ENCODE measurements at regions not wholly inside any gene's neighbourhood (a gene's known extent, or its start where the extent isn't known, plus 50 kb on each side); places are given as distances from the start of the nearest gene placed in this dataset.

GRCh38 chr7:92231-92674, 100.1 kb upstream of the FAM20C start:
- TF ChIP-seq ZNF423 (CRISPR knock-in tag; IDR thresholded peaks at IDR 0.05) (no peak), SP1 (CRISPR knock-in tag; conservative IDR thresholded peaks at IDR 0.05) (no peak), E2F1 (CRISPR knock-in tag; IDR thresholded peaks at IDR 0.05) (no peak)
- ChIA-PET CTCF (no interaction called here), POLR2A (no interaction called here)
- Mint-ChIP-seq H3K36me3 (peaks cover under 1% of the 10 kb centered on the region; the same call in 1 of the 2 replicates), H3K9me3 (no peaks in the 10 kb centered on the region), H3K27me3 (ENCODE audit: low read depth) (no peaks in the 10 kb centered on the region), H3K27ac (peak overlapping the region; percentile 88), H3K4me3 (no peak overlapping the region), H3K4me1 (peaks cover 83% of the 10 kb centered on the region)
- ATAC-seq (no peak), DNase-seq (ENCODE audit: low spot score) (no peak)

DNA sequence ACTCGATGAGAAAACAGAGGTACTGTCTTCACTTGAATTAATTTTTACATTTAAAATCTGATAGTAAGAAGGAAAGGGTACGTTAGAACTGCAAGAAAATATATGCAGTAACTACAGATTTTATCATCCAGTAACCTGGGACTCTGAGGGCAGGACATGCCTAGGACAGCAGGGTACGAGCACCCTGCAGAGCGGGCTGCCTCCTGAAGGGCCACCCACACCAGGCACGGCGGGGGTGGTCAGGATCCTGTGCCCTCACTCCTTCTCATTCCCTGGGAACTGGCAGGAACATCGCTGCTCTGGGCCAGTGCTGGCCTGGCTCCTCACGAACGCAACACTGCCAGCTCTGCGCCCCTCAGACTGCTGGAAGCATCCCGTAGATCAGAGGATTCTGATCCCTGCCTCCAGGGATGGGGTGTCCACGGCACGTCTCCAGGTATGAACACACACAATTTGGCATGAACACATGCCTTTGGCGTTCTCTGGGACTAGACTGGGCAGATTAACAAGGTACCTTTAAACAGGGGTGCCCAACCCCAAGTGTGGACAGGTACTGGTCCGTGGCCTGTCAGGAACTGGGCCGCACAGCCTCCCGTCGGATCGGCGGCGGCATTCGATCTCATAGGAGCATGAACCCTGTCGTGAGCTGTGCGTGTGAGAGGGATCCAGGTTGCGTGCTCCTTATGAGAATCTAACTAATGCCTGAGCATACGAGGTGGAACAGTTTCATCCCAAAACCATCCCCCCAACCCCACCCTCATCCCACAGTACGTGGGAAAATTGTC, 99.3 kb upstream of the FAM20C start:
- Mint-ChIP-seq H3K4me1 (peaks cover 91% of the 10 kb centered on the region), H3K4me3 (no peak overlapping the region; the same call in 1 of the 2 replicates)

GRCh38 chr7:94251-94801, 98.0 kb upstream of the FAM20C start:
- peak overlapping the region; percentile 96 for H3K27ac Mint-ChIP-seq
- H3K4me3 Mint-ChIP-seq, result peak overlapping the region; percentile 54
- peaks cover 8% of the 10 kb centered on the region for H3K9me3 Mint-ChIP-seq
- H3K36me3 Mint-ChIP-seq, result peaks cover 17% of the 10 kb centered on the region
- DNase-seq (ENCODE audit: low spot score) (no peak), ATAC-seq (no peak)
- TF ChIP-seq GTF2I (CRISPR knock-in tag; conservative IDR thresholded peaks at IDR 0.05) (no peak), CREM (CRISPR knock-in tag; IDR thresholded peaks at IDR 0.05) (0 out of 2 replicates have a peak, but pooled peaks have one; percentile 18)
- TF ChIP-seq, protein P1, sequence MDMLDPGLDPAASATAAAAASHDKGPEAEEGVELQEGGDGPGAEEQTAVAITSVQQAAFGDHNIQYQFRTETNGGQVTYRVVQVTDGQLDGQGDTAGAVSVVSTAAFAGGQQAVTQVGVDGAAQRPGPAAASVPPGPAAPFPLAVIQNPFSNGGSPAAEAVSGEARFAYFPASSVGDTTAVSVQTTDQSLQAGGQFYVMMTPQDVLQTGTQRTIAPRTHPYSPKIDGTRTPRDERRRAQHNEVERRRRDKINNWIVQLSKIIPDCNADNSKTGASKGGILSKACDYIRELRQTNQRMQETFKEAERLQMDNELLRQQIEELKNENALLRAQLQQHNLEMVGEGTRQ (CRISPR knock-in tag; IDR thresholded peaks at IDR 0.05), result 0 out of 2 replicates have a peak, but pooled peaks have one; percentile 10
- TF ChIP-seq, protein P2, sequence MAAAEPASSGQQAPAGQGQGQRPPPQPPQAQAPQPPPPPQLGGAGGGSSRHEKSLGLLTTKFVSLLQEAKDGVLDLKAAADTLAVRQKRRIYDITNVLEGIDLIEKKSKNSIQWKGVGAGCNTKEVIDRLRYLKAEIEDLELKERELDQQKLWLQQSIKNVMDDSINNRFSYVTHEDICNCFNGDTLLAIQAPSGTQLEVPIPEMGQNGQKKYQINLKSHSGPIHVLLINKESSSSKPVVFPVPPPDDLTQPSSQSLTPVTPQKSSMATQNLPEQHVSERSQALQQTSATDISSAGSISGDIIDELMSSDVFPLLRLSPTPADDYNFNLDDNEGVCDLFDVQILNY (CRISPR knock-in tag; IDR thresholded peaks at IDR 0.05), result 0 out of 2 replicates have a peak, but pooled peaks have one; percentile 29
- H3K4me1 Mint-ChIP-seq, result peaks cover 86% of the 10 kb centered on the region
- ChIA-PET CTCF (no interaction called here), POLR2A (no interaction called here)
- no peaks in the 10 kb centered on the region; the same call in 1 of the 2 replicates for H3K27me3 Mint-ChIP-seq (ENCODE audit: low read depth)

More for the DNA sequence above, 99.3 kb upstream of the FAM20C start:
- peaks cover 7% of the 10 kb centered on the region for H3K36me3 Mint-ChIP-seq
- H3K27ac Mint-ChIP-seq, result peak overlapping the region; percentile 86
- ChIA-PET CTCF (no interaction called here), POLR2A (no interaction called here)
- no peaks in the 10 kb centered on the region; the same call in 1 of the 2 replicates for H3K27me3 Mint-ChIP-seq (ENCODE audit: low read depth)
- ATAC-seq (no peak), DNase-seq (ENCODE audit: low spot score) (no peak)
- H3K9me3 Mint-ChIP-seq, result peaks cover 3% of the 10 kb centered on the region
- no peak for TF ChIP-seq ZNF219 (CRISPR knock-in tag; IDR thresholded peaks at IDR 0.05; ENCODE audit: borderline replicate concordance)
- TF ChIP-seq ZNF423 (CRISPR knock-in tag; IDR thresholded peaks at IDR 0.05), result peak; percentile 85
- TF ChIP-seq PRRX2 (CRISPR knock-in tag; IDR thresholded peaks at IDR 0.05), result no peak
- no peak for TF ChIP-seq ZNF416 (CRISPR knock-in tag; IDR thresholded peaks at IDR 0.05)
- TF ChIP-seq ATF6 (CRISPR knock-in tag; IDR thresholded peaks at IDR 0.05), result no peak

DNA sequence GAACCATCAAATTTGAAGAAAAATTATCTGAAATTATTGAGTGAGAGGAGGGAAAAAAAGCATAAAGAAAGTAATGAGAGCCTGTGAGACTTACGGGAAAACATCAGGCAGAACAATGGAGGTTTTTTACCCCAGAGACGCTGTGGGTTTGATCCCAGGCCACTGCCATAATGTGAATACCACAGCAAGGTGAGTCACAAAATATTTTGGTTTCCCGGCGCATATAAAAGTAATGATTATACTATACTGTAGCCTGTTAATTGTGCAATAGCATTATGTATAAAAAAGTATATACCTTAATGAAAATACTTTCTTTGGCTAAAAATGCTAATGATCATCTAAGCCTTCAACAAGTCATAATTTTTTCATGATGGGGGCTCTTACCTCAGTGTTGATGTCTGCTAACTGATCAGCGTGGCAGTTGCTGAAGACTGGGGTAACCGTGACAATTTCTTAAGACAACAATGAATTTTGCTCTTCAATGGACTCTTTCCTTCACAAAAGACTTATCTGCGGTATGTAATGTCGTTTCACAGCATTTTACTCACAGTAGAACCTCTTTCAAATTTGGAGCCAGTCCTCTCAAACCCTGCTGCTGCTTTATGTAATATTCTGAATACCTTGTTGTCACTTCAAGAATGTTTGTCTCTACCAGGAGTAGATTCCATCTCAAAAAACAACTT, 97.0 kb upstream of the FAM20C start:
- H3K27ac Mint-ChIP-seq, result peak overlapping the region; percentile 96
- H3K4me1 Mint-ChIP-seq, result peaks cover 89% of the 10 kb centered on the region
- ATAC-seq (no peak), DNase-seq (ENCODE audit: low spot score) (no peak)
- TF ChIP-seq TEAD1 (CRISPR knock-in tag; IDR thresholded peaks at IDR 0.05) (no peak), E2F1 (CRISPR knock-in tag; IDR thresholded peaks at IDR 0.05) (no peak), MYBL2 (CRISPR knock-in tag; IDR thresholded peaks at IDR 0.05) (no peak)
- TF ChIP-seq, protein P1 (CRISPR knock-in tag; IDR thresholded peaks at IDR 0.05), result no peak
- ChIA-PET POLR2A (no interaction called here), CTCF (interaction anchor here (2.4 kb wide), 1 partner anchor 25 kb away, joined by 14 read pairs; no protein-coding TSS in a partner anchor)
- H3K9me3 Mint-ChIP-seq, result peaks cover 18% of the 10 kb centered on the region
- H3K4me3 Mint-ChIP-seq, result peak overlapping the region; percentile 54
- peaks cover 26% of the 10 kb centered on the region for H3K36me3 Mint-ChIP-seq
- H3K27me3 Mint-ChIP-seq (ENCODE audit: low read depth), result no peaks in the 10 kb centered on the region; the same call in 1 of the 2 replicates
